GM19397 (cell line): ENCODE measurements at regions not wholly inside any gene's neighbourhood (a gene's known extent, or its start where the extent isn't known, plus 50 kb on each side); places are given as distances from the start of the nearest gene placed in this dataset.
"Not testable (repeated sequence)": the region's sequence is repeated elsewhere in the genome, so short reads cannot be mapped to it uniquely, and the experiment has no call there.

Experiments used
- ATAC-seq: cut with Tn5 transposase; IDR thresholded peaks from one replicate; pipeline ENCODE4 v1.9.1; 2021; ENCODE audit warnings: mild to moderate bottlenecking, moderate library complexity; ENCODE audit not compliant: unreplicated experiment

DNA sequence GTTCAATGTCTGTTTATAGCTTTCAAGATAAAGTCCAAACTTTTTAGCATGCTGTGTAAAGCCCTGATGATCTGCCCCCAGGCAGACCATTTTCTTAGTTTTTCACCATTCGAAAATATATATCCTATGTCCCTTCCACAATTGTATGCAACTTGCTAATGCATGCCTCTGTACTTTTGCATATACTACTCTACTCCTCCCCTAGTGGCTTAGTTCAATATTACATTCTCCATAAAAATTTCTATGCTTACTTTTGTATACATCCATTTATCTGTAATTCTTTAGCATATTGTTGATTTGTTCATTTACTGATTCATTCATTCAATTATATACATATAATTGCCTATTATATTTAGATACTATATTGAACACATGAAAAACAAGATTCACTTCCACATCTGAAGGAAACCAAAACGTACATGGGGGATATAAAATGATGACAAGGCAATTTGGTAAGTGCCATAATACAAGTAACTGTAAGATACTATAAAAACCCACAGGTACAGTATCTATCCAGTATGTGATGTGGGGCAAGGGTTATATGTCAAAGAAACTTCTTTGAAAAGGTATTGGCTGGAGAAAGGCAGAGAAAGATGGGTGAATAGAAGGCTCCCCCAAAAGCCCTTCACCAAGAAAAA, 902.5 kb downstream of the FAM133A start:
- no peak for ATAC-seq

DNA sequence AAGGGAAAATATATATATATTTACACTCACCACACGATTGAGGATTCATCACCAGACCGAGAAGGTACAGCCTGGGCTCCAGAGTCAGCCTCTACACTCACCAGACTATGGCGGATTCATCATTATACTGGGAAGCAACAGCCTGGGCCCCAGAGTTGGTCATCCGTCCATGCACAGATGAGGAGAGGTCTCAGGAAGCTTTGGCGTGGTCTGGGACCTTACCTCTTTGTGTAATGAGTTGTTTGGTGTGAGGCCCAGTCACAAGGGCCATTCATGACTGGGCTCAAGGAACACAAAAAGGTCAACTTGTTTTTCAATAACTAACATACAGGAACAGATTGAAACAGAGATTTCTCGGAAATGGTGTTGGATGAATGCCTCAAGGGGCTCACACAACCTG, 926.1 kb downstream of the FAM133A start:
- ATAC-seq, result no peak

DNA sequence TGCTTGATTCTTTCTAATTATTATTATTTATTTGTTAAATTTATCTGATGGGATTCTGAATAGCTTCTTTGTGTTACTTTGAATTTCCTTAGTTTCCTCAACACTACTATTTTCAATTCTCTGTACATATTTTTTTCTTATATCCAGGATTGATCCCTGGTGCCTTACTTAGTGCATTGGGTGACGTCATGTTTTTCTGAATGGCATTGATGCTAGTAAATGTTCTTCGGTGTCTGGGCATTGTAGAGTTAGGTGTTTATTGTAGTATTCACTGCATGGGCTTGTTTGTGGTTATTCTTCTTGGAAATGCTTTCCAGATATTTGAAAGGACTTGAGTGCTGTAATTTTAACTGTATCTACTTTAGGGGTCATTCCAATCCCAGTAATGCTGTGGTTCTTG, 938.1 kb downstream of the FAM133A start:
- ATAC-seq, result no peak

DNA sequence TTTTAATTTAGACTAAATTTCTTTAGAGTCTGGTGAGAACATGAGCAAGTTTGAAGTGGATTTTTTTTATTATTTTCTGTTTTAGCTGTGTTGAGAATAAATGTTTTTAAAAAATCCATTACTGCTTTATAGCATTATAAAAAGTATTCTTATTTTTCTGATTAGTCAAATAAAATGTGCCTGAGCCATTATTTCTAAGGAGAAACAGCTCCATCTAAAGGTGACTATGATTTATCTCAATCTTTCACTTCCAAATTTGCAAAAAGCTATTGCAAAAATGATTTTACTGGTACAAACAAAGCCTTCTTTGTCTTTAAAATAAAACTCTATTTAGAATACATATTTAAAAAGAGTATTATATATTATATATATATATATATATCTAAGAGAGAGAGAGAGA, 959.2 kb downstream of the FAM133A start:
- ATAC-seq, result no peak

DNA sequence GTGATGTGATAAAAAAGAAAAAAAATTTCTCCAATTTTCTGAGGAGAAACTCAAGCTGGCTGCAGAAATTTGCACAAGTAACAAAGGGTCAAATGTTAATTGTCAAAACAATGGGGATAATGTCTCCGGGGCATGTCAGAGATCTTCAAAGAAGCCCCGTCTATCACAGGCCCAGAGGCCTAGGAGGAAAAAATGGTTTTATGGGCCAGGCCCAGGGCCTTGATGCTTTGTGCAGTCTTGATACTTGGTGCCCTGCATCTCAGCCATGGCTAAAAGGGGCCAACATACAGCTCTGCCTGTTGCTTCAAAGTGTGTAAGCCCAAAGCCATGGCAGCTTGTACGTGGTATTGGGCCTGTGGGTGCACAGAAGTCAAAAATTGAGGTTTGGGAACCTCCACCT, 961.0 kb downstream of the FAM133A start:
- ATAC-seq, result no peak

DNA sequence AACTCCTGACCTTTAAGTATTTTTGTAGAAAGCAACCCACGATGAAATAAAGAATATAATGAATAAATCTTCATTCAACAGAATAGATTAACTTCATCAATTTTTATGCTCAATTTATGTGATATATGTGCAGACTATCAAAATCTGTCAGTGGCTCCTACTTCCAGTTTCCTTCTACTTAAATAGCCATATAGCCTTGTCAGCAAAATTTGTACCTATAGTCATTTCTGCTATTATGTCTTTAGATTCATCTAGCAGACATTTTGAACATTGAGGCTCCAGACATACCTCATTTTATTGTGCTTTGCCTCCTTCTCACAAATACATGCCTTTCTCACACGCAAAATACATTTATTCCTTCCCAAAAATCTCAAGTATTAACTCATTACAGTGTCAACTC, 971.7 kb downstream of the FAM133A start:
- no peak for ATAC-seq

DNA sequence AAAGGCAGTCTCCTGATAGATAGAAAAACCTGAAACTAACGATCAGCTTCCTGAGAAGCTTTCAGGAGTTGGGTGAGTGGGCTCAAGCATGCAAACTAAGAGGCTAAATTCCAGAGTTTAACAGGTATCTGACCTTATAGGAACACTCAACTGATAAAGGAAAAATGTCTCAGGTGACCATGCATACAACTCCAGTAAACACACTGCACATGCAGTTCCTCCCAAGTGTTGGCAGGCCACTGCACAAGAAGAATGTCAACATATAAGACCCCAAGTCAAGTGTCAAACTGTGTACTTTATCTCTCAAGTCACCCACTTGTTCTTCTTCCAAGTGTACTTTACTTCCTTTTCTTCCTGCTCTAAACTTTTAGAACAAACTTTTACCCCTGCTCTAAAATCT, 981.2 kb downstream of the FAM133A start:
- no peak for ATAC-seq

DNA sequence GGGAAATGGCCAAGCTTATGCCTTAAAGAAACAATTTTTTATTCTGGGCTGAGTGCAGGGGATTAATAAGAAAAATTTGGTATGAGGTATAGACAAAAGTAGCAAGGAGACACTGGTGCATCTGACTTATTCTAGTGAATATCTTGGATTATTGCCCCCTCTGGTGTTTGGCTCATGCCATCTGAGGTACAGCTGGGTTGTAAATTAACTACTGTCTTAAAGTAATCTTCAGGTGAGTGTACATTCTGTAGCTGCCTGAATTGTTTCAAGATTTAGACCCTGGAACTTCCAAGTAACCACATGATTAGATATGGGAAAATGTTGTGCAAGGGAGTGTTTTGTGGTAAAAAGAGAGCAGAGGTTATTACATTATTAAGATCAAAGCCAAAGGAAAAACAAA, 988.7 kb downstream of the FAM133A start:
- no peak for ATAC-seq

DNA sequence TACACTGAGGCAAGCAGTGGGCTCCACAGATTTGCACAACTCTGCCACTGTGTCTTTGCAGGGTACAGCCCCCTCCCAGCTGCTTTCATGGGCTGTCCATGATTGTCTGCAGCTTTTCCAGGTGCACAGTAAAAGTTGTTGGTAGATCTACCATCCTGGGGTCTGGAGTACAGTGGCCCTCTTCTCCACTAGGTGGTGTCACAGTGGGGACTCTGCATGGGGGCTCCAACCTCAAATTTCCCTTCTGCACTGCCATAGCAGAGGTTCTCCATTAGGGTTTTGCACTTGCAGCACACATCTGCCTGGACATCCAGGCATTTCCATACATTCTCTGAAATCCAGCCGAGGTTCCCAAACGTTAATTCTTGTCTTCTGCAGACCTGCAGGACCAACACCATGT, 1002.3 kb downstream of the FAM133A start:
- ATAC-seq, result no peak

DNA sequence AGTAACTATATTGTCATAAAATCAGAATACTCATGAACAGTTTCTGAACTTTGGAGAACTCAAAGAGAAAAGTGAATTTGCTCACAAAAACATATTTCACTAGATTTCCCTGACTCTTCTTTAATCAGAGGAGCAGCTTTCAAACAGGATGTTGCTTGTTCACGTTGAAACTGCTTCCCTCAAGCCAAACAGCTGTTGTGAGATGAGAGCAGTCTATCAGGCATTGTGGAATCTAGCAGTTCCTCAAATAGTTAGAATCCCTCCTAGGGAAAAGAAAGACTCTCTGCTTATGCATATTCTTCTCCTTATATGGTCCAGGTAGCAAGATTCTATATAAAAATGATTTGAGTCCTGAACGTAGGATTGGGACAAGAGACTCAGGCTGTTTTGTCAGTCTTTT, 1012.1 kb downstream of the FAM133A start:
- no peak for ATAC-seq

DNA sequence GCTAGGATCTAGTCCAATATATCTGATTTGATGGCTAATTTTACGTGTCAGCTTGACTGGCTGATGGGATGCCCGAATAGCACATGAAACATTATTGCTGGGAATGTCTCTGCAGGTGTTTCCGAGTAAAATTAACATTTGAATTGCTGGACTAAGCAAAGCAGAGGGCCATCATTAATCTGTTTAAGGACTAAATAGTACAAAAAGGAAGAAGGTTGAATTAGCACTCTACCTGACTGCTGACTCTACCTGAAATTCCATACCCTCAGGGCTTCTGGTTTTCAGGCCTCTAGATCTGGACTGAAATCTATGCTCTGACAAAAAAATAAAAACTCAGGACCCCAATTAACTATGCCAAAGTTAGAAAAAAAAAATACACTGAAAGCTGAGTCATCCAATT, 1021.9 kb downstream of the FAM133A start:
- ATAC-seq, result no peak

DNA sequence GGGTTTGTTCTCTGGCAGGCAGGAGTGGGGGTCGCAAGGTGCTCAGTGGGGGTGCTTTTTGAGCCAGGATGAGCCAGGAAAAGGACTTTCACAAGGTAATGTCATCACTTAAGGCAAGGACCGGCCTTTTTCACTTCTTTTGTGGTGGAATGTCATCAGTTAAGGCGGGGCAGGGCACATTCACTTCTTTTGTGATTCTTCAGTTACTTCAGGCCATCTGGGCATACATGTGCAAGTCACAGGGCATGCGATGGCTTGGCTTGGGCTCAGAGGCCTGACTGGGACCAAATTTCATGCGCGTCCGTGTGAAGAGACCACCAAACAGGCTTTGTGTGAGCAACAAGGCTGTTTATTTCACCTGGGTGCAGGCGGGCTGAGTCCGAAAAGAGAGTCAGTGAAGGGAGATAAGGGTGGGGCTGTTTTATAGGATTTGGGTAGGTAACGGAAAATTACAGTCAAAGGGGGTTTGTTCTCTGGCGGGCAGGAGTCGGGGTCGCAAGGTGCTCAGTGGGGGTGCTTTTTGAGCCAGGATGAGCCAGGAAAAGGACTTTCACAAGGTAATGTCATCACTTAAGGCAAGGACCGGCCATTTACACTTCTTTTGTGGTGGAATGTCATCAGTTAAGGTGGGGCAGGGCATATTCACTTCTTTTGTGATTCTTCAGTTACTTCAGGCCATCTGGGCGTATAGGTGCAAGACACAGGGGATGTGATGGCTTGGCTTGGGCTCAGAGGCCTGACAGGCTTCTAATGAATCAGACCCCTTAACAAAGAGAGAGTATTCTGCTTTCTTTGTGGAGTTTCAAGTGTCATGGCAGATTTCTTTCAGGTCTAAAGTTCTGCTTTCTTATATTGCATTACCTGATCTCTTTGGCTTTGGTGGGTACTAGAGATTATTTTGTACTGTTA, 1030.6 kb downstream of the FAM133A start:
- ATAC-seq, result not testable (repeated sequence)

DNA sequence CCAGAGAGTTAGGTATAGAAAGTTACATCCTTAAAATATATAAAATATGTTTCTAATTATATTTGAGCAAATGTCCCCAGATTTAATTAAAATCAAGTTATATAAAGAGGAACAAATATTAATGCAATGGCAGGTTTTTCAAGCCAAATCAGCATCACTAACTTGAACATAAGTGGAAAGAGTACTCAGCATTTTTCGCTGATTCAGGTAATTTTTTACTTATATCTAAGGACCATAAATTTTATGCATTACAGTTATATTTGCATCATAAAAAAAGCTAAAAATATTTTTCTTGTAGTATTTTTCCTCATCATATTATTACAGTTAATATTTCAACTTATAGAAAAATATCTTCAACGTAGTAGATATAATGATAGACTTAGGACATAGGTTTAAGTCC, 1047.4 kb downstream of the FAM133A start:
- ATAC-seq, result no peak

DNA sequence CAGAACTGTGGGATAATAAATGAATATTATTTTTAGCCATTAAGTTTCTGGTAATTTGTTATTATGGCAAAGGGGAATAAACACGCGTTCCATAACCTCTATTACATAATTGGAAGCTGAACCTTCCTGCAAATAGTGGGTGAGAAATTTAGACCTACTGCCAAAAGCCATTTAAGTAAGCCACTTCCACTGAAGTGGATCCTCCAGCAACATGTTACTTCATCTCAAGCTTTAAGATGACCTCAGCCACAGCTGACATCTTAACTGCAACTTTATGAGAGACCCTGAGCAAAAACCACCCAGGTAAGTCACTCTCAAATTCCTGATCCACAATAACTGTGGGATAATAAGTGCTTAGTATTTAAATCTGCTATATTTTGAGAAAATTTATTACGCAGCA, 1048.6 kb downstream of the FAM133A start:
- ATAC-seq, result no peak

DNA sequence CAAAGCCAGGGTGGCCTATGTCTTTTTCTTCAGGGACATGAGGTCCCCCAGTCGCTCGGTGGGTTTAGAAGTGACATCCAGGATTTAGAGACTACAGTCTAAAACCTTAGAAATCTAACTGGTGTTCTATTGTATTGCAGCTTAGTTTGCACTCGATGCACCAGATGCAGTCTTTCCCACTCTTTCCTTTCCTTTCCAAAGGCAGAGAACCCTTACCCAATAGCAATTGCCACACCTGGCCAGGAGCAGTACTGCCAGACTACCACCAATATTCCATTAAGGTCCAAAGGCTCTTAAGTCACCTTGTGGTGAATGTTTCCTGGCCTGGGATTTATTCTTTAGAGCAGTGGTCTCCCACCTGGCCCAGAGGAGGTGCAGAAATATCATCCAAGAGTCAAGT, 1068.8 kb downstream of the FAM133A start:
- no peak for ATAC-seq

DNA sequence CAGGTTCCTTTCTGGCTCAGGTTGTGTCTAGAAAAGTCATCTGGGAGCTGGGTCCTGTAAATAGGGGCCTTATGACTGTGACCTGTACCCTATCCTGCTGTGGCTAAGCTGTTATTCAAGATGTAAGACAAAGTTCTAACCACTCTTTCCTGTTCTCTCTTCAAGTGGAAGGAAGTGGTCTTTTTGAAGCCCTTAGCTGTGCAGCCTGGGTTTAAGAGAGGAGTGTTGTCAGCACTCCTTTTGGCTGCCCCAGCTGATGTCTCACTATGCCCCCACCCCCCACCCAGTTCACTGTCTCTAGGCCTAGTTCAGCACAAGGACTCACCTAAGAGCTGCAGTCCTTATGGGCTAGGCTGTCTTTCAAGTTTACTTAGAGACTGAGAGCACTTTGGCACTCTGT, 1069.5 kb downstream of the FAM133A start:
- no peak for ATAC-seq

DNA sequence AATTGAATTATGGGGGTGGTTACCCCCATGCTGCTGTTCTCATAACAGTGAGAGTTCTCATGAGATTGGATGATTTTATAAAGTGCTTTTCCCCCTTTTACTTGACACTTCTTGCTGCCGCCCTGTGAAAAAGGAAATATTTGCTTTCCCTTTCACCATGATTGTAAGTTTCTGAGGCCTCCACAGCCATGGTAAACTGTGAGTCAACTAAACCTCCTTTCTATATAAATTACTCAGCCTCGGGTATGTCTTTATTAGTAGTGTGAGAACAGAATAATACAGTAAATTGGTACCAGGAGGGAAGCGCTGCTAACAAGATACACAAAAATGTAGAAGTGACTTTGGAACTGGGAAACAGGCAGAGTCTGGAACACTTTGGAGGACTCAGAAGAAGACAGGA, 1070.8 kb downstream of the FAM133A start:
- no peak for ATAC-seq

DNA sequence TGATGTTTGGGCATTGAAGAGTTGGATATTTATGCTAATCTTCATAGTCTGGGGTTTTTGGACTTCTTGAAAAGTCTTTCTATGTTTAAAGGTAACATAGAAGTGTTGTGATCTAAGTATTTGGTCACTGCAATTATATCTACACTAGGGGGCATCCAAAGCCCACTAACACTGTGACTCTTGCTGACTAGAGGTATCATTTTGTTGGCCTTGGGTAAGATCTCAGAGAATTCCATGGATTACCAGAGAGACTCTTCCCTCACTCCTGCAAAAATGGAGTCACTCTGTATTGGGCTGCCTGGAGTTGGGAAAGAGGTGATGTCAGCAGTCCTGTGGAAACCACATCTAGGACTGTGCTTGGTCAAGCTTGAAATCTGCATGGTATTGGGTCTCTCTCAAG, 1077.6 kb downstream of the FAM133A start:
- ATAC-seq, result no peak

DNA sequence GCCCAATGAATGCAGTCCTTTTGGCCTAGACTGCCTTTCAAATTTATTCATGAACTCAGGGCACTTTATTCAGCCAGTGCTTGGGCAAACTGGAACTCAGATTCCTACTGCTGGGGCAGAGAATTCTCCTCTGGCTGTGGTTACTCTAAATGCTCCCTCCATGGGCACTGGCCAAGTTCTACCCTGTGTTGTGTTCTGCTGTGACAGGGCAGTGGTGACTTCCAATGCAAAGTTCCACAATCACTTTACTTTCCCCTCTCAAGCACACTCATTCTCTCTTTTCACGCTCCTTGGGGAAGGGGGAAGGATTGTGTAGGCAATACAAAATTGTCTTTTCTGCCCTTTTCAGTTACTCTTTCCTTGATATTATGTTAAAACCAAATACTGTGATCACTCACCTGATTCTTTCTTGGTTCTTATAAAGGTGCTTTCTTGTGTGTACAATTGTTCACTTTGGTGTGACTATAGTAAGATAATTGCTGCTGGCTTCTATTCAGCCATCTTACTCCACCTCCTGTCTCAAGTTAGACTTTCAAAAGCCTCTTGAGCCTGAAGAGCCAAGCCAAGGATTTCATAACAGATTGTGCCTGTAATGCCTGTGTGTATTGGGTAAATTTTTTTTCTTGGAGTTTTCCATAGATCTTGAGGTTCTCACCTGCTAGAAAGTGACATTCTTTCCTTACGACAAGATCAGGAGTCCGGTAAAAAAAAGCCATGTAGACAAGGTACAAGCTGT, 1078.6 kb downstream of the FAM133A start:
- no peak for ATAC-seq

DNA sequence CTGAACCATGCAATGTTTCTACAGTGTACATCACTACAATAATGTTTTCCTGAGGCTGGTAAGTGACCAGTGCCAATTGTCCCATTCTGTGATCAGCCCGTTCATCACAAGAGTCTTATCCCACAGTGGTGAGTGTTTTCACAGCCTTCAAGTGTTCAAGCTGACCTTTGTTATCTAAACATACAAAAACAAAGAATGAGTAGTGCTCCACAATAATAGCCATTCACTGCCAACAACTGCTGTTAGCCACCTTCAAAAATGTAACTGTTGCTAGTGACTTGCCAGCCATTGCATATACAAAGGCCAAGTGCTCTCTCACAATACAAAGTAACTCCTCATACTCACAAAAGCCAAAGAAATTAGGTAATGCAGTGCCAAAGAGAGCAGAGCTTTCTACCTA, 1084.1 kb downstream of the FAM133A start:
- no peak for ATAC-seq

DNA sequence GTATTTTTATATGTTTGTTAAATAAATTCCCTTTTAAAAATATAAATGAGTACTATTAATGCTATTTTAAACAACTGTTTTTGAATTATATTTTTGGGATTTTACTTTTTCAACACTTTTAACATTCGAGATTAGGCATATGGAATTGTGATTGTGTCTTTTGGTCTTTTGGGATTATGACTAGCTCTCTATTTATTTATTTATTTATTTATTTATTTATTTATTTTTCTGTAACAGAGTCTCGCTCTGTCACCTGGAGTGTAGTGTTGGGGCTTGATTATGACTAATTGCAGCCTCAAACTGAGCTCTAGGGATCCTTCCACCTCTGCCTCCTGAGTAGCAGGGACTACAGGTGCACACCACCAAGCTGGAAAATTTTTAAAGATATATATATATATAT, 1101.6 kb downstream of the FAM133A start:
- no peak for ATAC-seq

DNA sequence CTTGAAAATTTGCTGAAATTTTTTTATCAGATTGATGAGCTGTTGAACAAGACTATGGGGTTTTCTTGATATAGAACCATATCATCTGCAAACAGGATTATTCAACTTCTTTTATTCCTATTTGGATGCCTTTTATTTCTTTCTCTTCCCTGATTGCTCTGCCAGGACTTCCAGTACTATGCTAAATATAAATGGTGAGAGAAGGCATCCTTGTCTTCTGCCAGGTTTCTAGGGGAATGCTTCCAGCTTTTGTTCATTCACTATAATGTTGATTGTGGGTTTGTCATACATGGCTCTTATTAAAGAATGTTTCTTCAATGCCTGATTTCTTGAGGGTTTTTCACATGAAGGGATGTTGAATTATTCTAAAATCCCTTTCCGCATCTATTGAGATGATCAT, 1139.5 kb downstream of the FAM133A start:
- no peak for ATAC-seq
